ENCODE measurements at regions not wholly inside any gene's neighbourhood (a gene's known extent, or its start where the extent isn't known, plus 50 kb on each side); places are given as distances from the start of the nearest gene placed in this dataset.

DNA sequence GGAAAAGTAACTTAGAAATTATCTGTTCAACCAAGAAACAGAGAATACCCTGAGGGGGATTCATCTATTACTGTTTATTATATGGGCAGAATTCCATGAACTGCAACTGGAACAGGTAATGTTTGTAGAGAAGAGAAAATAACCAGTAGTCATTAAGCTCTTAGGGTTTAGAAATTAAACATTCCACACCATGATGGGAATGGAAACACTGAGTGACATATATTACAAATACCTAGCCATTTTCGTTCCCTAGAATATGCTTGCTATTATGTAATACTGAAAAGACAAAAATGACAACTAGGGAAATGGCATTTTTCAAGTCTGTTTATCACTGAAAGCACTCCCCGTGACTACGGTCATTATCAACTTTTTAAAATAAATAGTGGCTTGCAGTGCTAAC lies 1007.4 kb downstream of the GATA3 start:
- no peak for TF ChIP-seq EZH2 (IDR thresholded peaks at IDR 0.05; ENCODE audit: low read length)
- TF ChIP-seq, protein P1, sequence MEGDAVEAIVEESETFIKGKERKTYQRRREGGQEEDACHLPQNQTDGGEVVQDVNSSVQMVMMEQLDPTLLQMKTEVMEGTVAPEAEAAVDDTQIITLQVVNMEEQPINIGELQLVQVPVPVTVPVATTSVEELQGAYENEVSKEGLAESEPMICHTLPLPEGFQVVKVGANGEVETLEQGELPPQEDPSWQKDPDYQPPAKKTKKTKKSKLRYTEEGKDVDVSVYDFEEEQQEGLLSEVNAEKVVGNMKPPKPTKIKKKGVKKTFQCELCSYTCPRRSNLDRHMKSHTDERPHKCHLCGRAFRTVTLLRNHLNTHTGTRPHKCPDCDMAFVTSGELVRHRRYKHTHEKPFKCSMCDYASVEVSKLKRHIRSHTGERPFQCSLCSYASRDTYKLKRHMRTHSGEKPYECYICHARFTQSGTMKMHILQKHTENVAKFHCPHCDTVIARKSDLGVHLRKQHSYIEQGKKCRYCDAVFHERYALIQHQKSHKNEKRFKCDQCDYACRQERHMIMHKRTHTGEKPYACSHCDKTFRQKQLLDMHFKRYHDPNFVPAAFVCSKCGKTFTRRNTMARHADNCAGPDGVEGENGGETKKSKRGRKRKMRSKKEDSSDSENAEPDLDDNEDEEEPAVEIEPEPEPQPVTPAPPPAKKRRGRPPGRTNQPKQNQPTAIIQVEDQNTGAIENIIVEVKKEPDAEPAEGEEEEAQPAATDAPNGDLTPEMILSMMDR (optimal IDR thresholded peaks at IDR 0.05 in 1 of 3, IDR thresholded peaks at IDR 0.05 in 1 of 3, conservative IDR thresholded peaks at IDR 0.05 in 1 of 3; ENCODE audit: extremely low read depth in 1 of 3, insufficient read depth in 2 of 3, low read length in 3 of 3) = no peak
